ENCODE measurements at regions not wholly inside any gene's neighbourhood (a gene's known extent, or its start where the extent isn't known, plus 50 kb on each side); places are given as distances from the start of the nearest gene placed in this dataset.

DNA sequence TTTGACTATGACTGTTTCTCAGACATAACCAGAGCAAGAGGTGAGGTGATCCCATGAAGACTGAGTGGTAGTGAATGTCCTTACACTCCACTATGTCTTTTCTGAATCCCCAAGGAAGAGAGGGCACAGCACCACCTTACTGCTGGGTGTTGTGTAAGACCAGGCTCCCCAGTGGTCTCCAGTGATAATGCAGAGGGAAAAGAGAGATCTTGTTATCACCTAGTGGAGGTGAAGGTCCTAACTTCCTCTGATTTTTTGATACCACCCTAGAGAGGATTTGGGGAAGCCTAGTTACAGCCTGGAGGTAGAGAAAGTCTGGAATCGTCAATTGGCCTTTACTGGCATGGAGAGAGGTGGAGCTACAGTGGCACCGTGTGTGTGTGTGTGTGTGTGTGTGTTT, 288.0 kb upstream of the BCHE start:
- TF ChIP-seq EZH2 (IDR thresholded peaks at IDR 0.05; ENCODE audit: low read length, missing control alignments): no peak
- TF ChIP-seq, protein P1, sequence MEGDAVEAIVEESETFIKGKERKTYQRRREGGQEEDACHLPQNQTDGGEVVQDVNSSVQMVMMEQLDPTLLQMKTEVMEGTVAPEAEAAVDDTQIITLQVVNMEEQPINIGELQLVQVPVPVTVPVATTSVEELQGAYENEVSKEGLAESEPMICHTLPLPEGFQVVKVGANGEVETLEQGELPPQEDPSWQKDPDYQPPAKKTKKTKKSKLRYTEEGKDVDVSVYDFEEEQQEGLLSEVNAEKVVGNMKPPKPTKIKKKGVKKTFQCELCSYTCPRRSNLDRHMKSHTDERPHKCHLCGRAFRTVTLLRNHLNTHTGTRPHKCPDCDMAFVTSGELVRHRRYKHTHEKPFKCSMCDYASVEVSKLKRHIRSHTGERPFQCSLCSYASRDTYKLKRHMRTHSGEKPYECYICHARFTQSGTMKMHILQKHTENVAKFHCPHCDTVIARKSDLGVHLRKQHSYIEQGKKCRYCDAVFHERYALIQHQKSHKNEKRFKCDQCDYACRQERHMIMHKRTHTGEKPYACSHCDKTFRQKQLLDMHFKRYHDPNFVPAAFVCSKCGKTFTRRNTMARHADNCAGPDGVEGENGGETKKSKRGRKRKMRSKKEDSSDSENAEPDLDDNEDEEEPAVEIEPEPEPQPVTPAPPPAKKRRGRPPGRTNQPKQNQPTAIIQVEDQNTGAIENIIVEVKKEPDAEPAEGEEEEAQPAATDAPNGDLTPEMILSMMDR (conservative IDR thresholded peaks at IDR 0.05 in 1 of 2, IDR thresholded peaks at IDR 0.05 in 1 of 2; ENCODE audit: low read depth in 1 of 2, low read length in 2 of 2): no peak
- Histone ChIP-seq H3K9ac (ENCODE audit: insufficient read depth, low read length) (no peak overlapping the region), H3K4me3 (replicated peaks in 1 of 4; ENCODE audit: control extremely low read depth in 1 of 4, insufficient read depth in 1 of 4, low read depth in 3 of 4, low read length in 4 of 4) (no peak overlapping the region), H4K20me1 (ENCODE audit: control insufficient read depth, extremely low read depth, insufficient read depth, low read length) (no peaks in the 10 kb centered on the region), H3K4me1 (ENCODE audit: control insufficient read depth, extremely low read depth, insufficient read depth, low read length) (no peaks in the 10 kb centered on the region), H3K79me2 (ENCODE audit: control insufficient read depth, insufficient read depth, low read length) (no peaks in the 10 kb centered on the region), H2AFZ (ENCODE audit: low read length) (no peak overlapping the region), H3K4me2 (ENCODE audit: extremely low read depth, insufficient read depth, low read length) (no peak overlapping the region), H3K36me3 (ENCODE audit: control insufficient read depth, insufficient read depth, low read length) (no peaks in the 10 kb centered on the region), H3K27ac (ENCODE audit: insufficient read depth, low read length) (no peak overlapping the region), H3K9me3 (ENCODE audit: control insufficient read depth, insufficient read depth, low read depth, low read length) (no peaks in the 10 kb centered on the region), H3K27me3 (ENCODE audit: control insufficient read depth, insufficient read depth, low read length) (no peaks in the 10 kb centered on the region)
- no peak for DNase-seq (ENCODE audit: low read depth in 2 of 2)

DNA sequence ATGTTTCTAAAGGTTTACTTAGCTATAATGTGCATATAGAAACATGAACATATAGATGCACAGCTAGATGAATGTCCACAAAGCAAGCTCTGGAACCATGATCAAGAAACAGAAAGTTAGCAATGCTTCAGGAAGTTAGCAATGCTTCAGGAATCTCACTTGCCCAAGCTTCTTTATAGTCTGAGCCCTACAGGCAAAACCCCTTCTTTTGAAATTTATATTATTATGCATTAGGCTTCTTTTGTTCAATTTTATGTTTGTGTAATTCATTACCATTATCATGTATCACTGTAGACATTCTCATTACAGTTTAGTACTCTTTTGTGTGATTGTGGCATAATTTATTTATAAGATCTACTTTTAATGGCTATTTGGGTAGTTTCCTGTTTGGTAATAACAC, 286.4 kb upstream of the BCHE start:
- H4K20me1 ChIP-seq (ENCODE audit: control insufficient read depth, extremely low read depth, insufficient read depth, low read length): no peaks in the 10 kb centered on the region
- no peaks in the 10 kb centered on the region for H3K9me3 ChIP-seq (ENCODE audit: control insufficient read depth, insufficient read depth, low read depth, low read length)

DNA sequence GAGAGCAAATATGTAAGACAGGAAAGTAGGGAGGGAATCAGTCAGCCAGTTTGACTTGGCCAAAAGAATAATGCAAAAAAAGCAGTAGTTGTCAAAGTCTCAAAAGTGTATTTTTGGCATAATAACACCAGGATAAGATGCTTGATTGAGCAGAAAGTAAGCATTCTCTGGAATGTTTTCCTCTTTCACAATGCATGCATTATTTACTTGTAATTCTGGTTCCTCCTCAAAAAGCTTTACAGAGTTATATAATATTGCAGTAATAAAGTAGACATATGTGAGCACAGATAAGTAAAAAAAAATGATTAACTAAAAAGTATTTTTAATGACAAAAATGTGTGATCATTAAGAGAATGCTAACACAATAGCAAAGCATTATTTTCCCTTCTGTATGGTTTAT, 285.9 kb upstream of the BCHE start:
- Histone ChIP-seq H2AFZ (ENCODE audit: low read length) (no peak overlapping the region), H3K27me3 (ENCODE audit: control insufficient read depth, insufficient read depth, low read length) (no peaks in the 10 kb centered on the region), H3K4me3 (replicated peaks in 1 of 4; ENCODE audit: control extremely low read depth in 1 of 4, insufficient read depth in 1 of 4, low read depth in 3 of 4, low read length in 4 of 4) (no peak overlapping the region), H4K20me1 (ENCODE audit: control insufficient read depth, extremely low read depth, insufficient read depth, low read length) (no peaks in the 10 kb centered on the region), H3K27ac (ENCODE audit: insufficient read depth, low read length) (no peak overlapping the region), H3K4me1 (ENCODE audit: control insufficient read depth, extremely low read depth, insufficient read depth, low read length) (no peaks in the 10 kb centered on the region), H3K9ac (ENCODE audit: insufficient read depth, low read length) (no peak overlapping the region), H3K9me3 (ENCODE audit: control insufficient read depth, insufficient read depth, low read depth, low read length) (no peaks in the 10 kb centered on the region), H3K36me3 (ENCODE audit: control insufficient read depth, insufficient read depth, low read length) (no peaks in the 10 kb centered on the region), H3K79me2 (ENCODE audit: control insufficient read depth, insufficient read depth, low read length) (no peaks in the 10 kb centered on the region), H3K4me2 (ENCODE audit: extremely low read depth, insufficient read depth, low read length) (no peak overlapping the region)
- DNase-seq (ENCODE audit: low read depth in 2 of 2): peak in 1 of 2 donors; percentile 1
- TF ChIP-seq EZH2 (IDR thresholded peaks at IDR 0.05; ENCODE audit: low read length, missing control alignments): no peak
- TF ChIP-seq, protein P1 (conservative IDR thresholded peaks at IDR 0.05 in 1 of 2, IDR thresholded peaks at IDR 0.05 in 1 of 2; ENCODE audit: low read depth in 1 of 2, low read length in 2 of 2): no peak

More for the DNA sequence above, 286.4 kb upstream of the BCHE start:
- no peaks in the 10 kb centered on the region for H3K79me2 ChIP-seq (ENCODE audit: control insufficient read depth, insufficient read depth, low read length)
- H3K27ac ChIP-seq (ENCODE audit: insufficient read depth, low read length): no peak overlapping the region
- H3K9ac ChIP-seq (ENCODE audit: insufficient read depth, low read length): no peak overlapping the region
- TF ChIP-seq, protein P1 (conservative IDR thresholded peaks at IDR 0.05 in 1 of 2, IDR thresholded peaks at IDR 0.05 in 1 of 2; ENCODE audit: low read depth in 1 of 2, low read length in 2 of 2): no peak
- no peak for TF ChIP-seq EZH2 (IDR thresholded peaks at IDR 0.05; ENCODE audit: low read length, missing control alignments)
- no peak overlapping the region for H3K4me3 ChIP-seq (replicated peaks in 1 of 4; ENCODE audit: control extremely low read depth in 1 of 4, insufficient read depth in 1 of 4, low read depth in 3 of 4, low read length in 4 of 4)
- DNase-seq (ENCODE audit: low read depth in 2 of 2): peak; percentile 2 to 58
- H2AFZ ChIP-seq (ENCODE audit: low read length): no peak overlapping the region
- no peaks in the 10 kb centered on the region for H3K4me1 ChIP-seq (ENCODE audit: control insufficient read depth, extremely low read depth, insufficient read depth, low read length)
- no peaks in the 10 kb centered on the region for H3K27me3 ChIP-seq (ENCODE audit: control insufficient read depth, insufficient read depth, low read length)
- H3K4me2 ChIP-seq (ENCODE audit: extremely low read depth, insufficient read depth, low read length): no peak overlapping the region
- no peaks in the 10 kb centered on the region for H3K36me3 ChIP-seq (ENCODE audit: control insufficient read depth, insufficient read depth, low read length)
